Neural cell (in vitro differentiated cells): ENCODE measurements at regions not wholly inside any gene's neighbourhood (a gene's known extent, or its start where the extent isn't known, plus 50 kb on each side); places are given as distances from the start of the nearest gene placed in this dataset.

Source experiments
- EP300 ChIP-seq: fragments of 450-650 bp; conservative IDR thresholded peaks from 2 replicates; pipeline ENCODE4 v1.6.1; 2014; ENCODE audit warnings: antibody characterized with exemption, mild to moderate bottlenecking, moderate library complexity; ENCODE audit not compliant: poor library complexity, severe bottlenecking
- EZH2 ChIP-seq: fragments of 200-600, 300-800 bp; shearing (Covaris generic), sonication (generic); IDR thresholded peaks from 2 replicates; pipeline ENCODE4 v1.6.1; 2014; ENCODE audit warnings: antibody characterized with exemption, low read length, borderline replicate concordance, mild to moderate bottlenecking; ENCODE audit not compliant: insufficient read depth, poor library complexity, severe bottlenecking
- MXI1 ChIP-seq: fragments of 450-650 bp; conservative IDR thresholded peaks from 2 replicates; pipeline ENCODE4 v1.6.1; 2014; ENCODE audit warnings: antibody characterized with exemption, mild to moderate bottlenecking; ENCODE audit not compliant: poor library complexity, severe bottlenecking
- POLR2AphosphoS5 ChIP-seq: IDR thresholded peaks from 2 replicates; pipeline ENCODE4 v1.6.1; 2012
- REST ChIP-seq: IDR thresholded peaks from 2 replicates; pipeline ENCODE4 v1.6.1; 2012; ENCODE audit warnings: borderline replicate concordance
- TAF1 ChIP-seq: IDR thresholded peaks from 2 replicates; pipeline ENCODE4 v1.6.1; 2012; ENCODE audit warnings: low read depth
- TF ChIP-seq, protein P1 (sequence below): fragments of 450-650 bp; IDR thresholded peaks from 2 replicates; pipeline ENCODE4 v1.5.1; 2014; ENCODE audit warnings: antibody characterized with exemption, mild to moderate bottlenecking, moderate library complexity; ENCODE audit not compliant: poor library complexity, severe bottlenecking

DNA sequence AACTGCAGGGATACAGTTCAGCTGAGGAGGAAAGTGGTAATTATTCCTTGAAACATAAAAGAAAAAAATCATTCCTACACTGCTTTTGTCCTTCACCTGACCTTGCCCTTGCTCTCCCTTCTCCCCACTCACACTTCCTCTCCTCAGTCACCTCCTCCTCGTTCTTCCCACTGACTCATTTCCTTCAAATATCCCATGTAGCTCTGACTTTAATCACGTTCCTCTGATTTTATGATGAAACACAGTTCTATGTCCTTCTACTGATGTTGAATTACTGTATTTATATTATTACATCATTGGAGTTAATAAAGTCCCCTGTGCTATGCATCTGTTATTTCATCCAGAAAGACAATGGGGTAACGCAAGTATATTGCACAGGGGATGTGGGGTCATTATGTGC is 575.6 kb downstream of the POM121L12 start:
- TF ChIP-seq, protein P1, sequence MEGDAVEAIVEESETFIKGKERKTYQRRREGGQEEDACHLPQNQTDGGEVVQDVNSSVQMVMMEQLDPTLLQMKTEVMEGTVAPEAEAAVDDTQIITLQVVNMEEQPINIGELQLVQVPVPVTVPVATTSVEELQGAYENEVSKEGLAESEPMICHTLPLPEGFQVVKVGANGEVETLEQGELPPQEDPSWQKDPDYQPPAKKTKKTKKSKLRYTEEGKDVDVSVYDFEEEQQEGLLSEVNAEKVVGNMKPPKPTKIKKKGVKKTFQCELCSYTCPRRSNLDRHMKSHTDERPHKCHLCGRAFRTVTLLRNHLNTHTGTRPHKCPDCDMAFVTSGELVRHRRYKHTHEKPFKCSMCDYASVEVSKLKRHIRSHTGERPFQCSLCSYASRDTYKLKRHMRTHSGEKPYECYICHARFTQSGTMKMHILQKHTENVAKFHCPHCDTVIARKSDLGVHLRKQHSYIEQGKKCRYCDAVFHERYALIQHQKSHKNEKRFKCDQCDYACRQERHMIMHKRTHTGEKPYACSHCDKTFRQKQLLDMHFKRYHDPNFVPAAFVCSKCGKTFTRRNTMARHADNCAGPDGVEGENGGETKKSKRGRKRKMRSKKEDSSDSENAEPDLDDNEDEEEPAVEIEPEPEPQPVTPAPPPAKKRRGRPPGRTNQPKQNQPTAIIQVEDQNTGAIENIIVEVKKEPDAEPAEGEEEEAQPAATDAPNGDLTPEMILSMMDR, result no peak
- TF ChIP-seq REST, result no peak
- no peak for TF ChIP-seq EZH2
- TF ChIP-seq POLR2AphosphoS5, result no peak
- TF ChIP-seq MXI1, result no peak
- TF ChIP-seq TAF1, result no peak
- TF ChIP-seq EP300, result no peak
